ENCODE measurements at regions not wholly inside any gene's neighbourhood (a gene's known extent, or its start where the extent isn't known, plus 50 kb on each side); places are given as distances from the start of the nearest gene placed in this dataset.

GRCh38 chr1:98045211-98045766 lies 124.5 kb upstream of the DPYD start:
- H3K27ac ChIP-seq: peak overlapping the region; percentile 46
- TF ChIP-seq CTCF (conservative IDR thresholded peaks at IDR 0.05): no peak

- no peak for TF ChIP-seq CTCF (conservative IDR thresholded peaks at IDR 0.05)
- H3K27ac ChIP-seq: peak overlapping the region; percentile 46; the same call in 1 of the 2 replicates
Observed at GRCh38 chr1:98044766-98045165, 123.9 kb upstream of the DPYD start.

GRCh38 chr1:98044071-98044697 lies 123.3 kb upstream of the DPYD start:
- no peak overlapping the region for H3K27ac ChIP-seq
- no peak for TF ChIP-seq CTCF (conservative IDR thresholded peaks at IDR 0.05)

GRCh38 chr1:98035602-98036002 lies 114.8 kb upstream of the DPYD start:
- no peak for TF ChIP-seq CTCF (conservative IDR thresholded peaks at IDR 0.05)
- H3K27ac ChIP-seq: no peak overlapping the region

GRCh38 chr1:98034505-98034904 lies 113.7 kb upstream of the DPYD start:
- TF ChIP-seq CTCF (conservative IDR thresholded peaks at IDR 0.05): no peak
- H3K27ac ChIP-seq: no peak overlapping the region

- no peak overlapping the region for H3K27ac ChIP-seq
- no peak for TF ChIP-seq CTCF (conservative IDR thresholded peaks at IDR 0.05)
Observed at GRCh38 chr1:98032958-98033357, 112.1 kb upstream of the DPYD start.

GRCh38 chr1:98030976-98031375 lies 110.1 kb upstream of the DPYD start:
- no peak for TF ChIP-seq CTCF (conservative IDR thresholded peaks at IDR 0.05)
- no peak overlapping the region for H3K27ac ChIP-seq

Measured in VCaP (cell line).